Effector CD4-positive, alpha-beta T cell (primary cell): ENCODE measurements at regions not wholly inside any gene's neighbourhood (a gene's known extent, or its start where the extent isn't known, plus 50 kb on each side); places are given as distances from the start of the nearest gene placed in this dataset.

Experiments used
- DNase-seq: peaks from one replicate; pipeline ENCODE4 v3.0.0-alpha.2; 2020

DNA sequence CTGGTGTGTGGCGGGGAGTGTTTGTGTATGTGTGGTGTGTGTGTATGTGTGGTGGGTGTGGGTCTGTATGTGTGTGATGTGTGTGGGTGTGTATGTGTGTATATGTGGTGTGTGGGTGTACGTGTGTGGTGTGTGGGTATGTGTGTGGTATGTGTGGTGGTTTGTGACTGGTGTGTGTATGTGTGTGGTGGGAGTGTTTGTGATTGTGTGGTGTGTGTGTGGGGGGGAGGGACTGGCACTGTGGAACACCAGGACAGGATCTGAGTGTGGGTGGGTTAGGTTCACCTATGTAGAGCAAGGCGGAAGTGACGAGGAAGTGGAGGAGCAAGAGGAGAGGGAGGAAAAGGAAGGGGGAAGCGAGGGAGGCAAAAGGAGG, 510.8 kb downstream of the SHQ1 start:
- DNase-seq, result no peak

DNA sequence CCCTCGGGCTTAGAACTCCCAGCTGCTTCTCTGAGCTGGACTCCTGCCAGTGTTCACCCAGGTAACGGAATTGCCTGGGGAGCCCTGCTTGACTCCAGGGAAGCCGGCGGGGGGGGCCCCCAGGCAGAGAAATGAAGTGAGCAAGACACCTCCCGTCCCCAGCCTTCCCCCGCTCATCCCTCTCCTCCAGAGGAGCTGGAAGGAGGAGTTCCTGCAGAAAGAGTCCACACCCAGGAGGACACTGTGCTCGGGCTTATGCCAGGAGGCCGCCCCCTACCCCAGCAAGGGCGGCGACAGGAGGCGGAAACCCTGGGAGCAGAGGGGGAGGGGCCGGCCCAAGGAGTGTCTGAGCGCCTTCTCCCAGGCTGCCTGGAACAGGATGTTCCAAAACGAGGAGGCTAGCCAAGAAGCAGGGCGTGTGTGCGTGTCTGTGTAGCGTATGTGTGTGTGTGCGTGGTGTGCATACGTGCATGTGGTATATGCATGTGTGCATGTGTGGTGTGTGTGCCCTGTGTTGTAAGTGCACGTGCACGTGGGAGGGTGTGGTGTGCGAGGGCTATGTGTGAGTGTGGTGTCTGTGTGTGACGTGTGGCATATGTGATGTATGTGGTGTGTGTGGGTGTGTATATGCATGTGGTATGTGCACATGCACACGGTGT, 511.3 kb downstream of the SHQ1 start:
- DNase-seq, result no peak

DNA sequence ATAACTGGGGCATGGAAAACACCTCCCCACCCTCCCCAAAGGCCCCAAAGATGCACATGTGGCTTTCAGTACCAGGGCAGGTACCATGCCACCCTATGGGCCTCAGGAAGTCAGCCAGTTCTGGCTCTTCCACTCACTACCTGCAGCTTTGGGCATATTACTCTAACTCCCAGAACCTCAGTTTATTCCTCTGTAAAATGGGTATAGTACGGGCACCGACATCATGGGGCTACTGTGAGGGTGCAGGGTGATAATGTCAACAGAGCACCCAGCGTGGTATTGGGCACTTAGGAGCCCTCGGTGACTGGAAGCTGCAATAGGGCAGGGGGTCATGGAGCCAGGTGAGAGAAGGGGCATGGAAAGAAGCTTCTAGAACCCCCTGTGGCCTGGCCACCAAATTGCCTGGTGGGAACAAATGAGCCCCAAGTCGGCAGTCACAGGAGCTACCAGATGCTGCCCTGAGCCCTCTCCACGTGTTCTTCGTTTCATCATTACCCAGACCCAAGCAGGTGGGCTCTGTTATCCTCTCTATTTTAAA, 512.1 kb downstream of the SHQ1 start:
- DNase-seq, result no peak

DNA sequence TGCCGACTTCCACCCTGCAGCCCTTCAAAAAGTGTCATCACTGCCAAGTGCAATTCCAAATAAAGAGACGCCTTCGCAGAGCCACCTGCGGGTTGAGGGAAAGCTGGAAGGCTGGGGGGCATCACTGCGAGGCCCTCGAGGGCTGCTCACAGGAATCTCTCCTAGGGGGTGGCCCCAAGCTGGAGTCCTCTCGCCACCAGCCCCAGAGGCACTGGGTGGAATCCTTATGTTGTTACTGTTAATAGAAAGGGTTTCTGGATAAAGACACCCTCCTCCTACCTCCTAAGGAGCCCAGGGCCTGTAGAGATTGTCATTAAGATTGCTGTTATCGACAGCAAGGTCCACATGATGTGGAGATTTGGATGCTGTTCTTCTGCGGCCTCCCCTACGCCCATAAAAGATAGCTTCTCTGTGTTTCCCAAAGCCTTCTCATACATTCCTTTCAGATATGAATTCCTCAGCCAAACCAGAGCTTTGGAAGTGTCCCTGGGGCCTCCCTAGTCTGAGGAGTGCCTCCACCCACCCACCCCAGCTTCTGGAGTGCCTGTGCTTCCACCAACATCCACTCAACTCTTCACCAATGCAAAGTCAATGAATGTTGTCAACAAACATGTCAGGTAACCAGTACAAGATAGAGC, 512.7 kb downstream of the SHQ1 start:
- no peak for DNase-seq

DNA sequence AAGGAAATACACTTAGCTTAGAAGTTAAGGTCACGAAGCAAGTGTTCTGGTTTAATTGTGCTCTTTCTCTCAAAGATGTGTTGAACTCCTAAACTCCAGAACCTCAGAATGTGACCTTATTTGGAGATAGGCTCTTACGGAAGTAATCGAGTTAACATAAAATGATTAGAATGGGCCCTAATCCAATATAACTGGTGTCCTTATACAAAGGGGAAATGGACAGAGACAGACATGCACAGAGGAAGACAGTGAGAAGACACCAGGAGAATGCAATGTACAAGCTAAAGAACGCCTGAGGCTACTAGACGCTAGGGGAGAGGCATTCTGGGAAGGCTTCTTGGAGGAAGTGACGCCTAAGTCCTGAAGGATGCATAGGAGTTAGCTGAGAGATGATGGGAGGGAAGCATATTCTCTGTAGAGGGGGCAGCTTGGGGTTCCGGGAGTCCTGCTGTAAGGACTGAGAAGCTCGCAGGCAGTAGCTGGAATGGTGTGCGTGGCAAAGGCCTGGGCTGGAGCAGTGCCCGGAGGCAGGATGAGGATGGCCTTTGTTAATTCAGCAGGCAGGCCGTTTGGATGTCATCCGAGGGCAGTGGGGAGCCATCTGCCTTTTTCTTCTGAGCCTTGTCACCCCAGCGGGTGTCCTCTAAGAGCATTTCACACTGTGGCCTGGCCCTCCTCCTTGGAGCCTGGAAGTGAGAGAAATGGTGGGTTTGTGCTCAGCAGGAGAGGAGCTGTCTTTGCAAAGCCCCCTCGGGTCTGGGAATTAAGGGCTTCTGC, 513.4 kb downstream of the SHQ1 start:
- no peak for DNase-seq

DNA sequence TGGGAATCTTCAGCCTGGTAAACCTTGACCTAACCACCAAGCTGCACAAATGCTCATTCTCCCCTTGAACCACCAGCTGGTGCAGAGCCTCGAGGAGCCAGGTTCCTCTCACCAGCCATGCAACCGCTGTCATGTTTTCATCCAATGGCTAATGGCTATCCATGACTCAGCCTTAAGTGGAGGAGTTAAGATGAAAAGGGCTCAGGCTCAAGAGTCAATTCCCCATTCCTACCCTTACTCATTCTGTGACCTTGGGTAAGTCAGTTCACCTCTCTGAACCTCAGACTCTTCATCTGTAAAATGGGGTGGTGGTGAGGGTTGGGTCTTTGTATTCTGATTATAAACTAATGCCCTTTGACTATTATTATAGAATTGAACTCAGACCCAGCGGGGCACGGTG, 515.6 kb downstream of the SHQ1 start:
- DNase-seq, result no peak

DNA sequence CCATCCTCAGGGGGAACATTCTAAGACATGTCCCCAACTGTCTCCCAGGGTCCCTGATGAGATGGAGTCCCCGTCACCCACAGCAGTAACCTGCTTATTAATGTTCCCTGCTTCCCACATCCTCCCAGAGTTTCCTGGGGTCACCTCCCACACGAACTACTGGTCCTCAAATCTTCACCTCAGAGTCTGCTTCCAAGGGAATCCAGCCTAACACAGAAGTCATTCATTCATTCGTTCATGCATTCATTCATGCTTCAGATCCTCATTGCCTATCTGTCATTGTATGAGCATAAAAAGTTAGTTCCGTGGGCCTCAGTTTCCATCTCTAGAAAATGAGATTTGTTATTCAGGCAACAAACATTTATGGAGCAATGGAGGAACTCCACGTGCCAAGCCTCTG, 516.2 kb downstream of the SHQ1 start:
- no peak for DNase-seq

DNA sequence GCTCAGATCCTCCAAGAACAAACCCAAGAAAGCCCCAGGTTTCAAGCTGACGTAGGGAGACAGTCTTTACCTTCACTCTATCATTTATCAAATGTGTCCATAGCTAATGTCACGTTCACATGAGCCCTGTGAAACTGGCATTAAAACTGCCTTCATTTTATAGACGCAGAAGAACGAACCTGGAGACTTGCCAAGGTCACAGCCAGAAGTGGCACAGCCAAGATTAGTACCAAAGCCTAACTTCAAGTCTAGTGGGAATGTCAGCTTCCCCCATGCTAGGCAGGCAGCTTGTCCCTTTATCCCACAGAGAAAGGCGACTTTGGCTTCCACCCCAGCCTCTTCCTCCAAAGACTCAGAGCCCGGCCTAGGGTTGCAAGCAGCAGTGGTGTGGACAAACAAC, 517.2 kb downstream of the SHQ1 start:
- DNase-seq, result no peak

DNA sequence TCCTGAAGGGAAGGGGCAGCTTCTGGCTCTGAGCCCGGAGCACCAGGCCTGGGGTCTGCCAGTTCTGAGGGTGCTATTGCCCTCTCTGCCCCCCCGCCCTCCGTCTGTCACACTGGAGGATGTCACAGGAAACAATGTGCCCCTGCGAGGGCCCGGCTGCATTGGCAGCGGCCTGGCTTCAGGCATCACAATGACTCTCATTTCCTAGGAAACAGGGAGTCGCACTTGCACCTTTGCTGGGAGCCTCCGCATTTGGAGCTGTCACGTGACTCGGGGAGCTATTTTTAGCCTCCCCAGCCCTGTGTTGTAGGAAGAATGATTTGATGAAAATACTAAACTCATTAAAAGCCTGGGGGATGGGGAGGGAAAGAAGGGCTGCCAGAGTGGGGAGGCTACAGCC, 518.9 kb downstream of the SHQ1 start:
- DNase-seq, result no peak

DNA sequence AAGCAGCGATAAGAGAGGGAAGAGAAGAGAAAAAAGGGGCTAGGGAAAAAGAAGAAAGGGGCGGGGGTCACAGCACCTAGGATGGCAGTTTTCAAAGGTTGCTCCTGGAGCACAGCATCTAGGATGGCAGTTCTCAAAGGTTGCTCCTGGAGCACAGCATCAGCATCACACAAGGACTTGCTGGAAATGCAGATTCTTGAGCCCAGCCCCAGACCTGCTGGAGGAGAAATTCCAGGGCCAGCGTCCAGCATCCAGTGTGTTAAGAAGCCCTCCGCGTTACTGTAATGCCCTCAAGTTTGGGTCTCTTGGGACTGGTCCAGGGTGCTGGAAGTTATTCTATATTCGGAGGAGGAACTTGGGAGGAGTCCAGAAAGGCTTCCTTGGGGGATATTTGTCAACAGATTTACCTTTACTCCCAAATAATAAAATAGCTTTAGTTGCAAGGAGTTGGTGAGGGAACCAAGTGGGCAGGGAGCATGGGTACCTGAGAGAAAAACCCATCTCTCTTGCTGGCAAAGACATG, 519.4 kb downstream of the SHQ1 start:
- DNase-seq, result no peak

DNA sequence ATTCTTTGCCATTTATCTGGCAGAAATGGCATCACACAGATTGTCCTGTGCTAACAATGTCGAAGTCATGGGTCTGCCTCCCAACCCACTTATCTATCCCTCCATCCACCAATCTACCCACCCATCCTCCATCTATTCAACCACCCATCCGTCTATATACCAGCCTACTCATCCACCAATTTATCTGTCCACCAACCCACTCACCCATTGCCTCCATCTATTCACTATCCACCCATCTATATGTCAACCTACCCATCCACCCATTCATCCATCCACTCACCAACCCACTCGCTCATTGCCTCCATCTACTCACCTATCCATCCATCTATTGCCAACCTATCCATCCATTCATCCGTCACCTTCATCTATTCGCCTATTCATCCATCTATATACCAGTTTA, 521.2 kb downstream of the SHQ1 start:
- no peak for DNase-seq

DNA sequence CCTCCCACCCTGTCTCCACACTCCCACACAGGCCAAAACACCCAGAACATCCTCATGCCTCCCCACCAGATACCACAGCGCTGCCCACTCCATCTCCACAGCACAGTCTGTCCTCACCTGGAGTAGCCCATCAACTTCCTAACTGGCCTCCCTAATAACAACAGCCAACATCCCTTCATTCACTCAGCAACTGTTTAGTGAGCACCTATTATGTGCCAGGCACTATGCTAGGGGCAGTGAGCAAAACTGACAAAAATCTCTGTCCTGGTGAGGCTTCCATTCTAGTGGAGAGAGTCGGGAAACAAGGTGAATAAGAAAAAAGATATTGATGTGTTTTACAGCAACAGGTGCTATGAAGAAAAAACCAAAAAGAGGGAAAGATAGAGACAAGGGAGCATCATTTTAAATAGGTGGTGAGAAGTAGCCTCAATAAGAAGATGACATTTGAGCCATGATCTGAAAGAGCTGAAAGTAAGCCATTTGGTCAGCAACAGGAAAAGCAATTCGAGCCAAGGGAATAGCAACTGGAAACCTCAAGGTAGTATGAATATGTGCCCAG, 523.9 kb downstream of the SHQ1 start:
- no peak for DNase-seq

DNA sequence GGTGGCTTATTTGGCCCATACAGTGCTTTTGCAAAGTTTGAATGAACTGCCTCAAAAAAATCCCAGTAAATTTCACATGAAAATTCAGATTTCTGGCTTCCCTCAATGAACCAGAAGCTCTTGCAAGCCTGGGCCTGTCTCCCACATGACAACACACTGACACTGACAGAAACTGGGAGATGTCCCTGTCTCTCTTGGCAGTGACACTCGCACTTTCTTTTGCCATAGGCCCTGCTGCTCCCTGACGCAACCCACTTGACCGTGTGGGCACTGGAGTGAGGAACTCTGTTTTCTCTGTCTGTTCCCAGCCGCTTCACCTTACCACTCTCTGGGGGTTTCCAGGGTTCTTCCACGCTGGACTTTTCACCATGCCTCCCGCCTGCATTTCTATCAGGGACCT, 524.5 kb downstream of the SHQ1 start:
- no peak for DNase-seq

DNA sequence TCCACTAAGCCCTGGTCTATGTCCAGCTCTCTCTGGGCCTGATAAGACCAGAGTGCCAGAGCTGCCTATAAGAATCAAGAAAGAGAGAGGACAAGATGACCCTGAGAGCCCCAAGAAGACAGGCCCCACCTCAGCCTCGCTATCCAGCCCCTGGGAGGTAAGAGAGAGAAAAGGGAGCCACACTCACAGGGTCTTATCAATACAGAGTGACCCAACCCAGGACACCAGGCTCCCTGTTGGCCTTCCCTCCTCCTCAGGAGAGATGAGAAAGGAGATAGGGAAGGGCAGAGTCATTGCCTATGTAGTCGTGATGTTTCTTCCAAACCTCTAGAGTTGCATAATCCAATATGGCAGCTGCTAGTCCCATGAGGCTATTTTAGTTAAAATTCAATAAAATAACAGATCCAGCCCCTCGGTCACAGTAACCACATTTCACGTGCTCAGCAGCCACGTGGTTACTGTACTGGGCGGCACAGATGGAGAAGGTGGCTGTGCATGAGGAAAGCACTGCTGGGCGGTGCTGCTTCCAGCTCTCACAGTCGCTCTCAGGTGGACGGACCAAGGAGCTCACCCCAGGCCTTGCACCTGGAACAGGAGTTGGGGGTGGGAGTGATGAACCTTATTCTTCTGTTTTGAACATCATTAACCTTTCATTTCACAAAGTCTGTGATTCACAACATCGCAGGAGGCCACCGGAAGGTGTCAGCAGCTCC, 525.8 kb downstream of the SHQ1 start:
- no peak for DNase-seq

DNA sequence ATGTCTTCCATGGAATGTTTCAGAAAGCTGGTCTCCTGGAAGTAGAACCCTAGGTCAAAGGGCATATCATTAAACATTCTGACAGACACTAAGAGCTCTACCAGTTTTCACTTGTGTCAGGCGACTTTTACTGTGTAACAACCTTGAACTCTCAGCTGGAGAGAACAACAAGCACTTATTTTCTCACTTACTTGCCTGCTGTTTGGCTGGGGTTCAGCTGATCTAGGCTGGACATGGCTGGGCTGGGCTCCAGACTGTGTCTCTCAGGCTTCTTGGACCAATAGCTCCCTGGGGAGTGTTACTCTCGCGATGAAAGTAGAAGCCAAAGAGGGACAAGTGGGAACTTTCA, 527.3 kb downstream of the SHQ1 start:
- DNase-seq, result no peak

DNA sequence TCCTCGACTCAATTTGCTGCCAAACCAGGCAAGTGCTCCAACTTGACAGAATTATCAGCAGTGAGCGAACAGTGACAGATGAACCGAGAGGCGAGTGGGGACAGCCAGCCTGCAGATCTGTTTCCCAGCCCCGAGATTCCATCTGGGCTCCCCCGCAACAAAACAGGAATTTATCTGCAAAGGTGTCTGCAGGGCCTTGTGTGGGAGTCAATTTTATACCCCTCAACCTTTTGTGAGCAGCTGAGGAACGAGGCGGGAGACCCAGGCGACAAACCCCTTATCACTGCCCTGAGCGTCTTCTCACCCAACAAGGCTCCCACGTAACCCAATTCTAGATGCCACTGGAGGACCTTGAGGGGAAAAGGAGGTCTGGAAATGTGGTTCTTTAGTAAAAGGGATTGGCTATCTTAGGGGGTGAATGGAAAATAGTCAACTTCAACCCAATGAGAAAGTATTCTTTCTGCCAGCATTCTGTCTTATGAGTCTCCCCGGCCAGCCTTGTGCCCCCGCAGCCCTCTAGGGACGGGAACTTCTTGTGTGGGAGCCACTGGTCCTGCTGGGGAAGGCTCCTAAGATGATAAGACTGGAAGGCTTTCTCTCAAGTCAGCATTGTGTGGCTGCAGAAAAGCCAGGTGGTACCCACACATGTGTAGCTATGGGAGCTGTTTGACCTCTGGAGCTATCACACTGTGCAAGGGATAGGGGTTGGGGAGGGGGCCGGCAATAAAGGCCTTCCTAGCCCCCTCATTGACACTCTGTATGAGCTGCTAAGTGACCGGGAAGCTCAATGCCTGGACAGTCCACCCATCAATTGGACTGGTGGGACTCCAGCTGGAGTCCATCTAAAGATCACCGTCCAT, 527.9 kb downstream of the SHQ1 start:
- DNase-seq, result no peak

DNA sequence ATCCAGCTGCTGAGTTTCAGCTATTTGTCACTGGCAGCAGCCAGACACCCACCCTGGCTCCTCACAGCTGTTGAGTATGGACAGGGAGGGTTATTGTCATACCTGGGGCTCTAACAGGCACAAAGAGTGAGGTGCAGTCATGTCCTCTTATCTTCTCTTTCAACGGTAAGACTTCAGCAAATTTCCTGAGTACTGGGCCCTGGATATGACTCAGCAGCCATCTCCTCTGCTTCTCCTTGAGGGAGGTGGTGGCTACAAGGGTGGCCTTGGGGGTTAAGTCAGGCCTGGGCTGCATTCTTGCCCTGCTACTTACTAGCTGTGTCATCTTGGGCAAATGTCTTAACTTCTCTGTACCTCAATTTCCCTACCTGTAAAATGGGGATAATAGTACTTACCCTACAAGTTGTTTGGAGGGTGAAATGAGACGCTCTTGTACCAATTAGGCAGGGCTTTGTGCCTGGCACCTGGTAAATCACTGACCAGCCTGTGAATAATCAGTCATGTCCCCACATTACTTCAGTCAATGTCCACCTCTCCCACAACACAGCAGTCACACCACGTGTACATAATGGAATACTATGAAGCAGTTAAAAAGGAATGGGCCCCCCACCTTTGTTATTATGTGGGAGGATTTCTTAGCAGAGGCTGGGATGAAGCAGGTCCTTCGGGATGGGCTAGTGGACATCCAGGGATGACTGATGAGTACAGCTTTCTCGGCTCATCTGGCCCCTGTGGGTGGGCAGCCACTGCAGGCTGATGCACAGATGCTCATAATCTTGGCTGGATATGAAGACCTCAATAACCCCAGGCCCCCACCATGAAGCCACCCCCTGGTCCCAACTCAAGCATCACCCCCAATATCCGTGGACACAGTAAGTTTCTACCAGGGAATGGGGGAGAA, 528.8 kb downstream of the SHQ1 start:
- DNase-seq, result no peak

DNA sequence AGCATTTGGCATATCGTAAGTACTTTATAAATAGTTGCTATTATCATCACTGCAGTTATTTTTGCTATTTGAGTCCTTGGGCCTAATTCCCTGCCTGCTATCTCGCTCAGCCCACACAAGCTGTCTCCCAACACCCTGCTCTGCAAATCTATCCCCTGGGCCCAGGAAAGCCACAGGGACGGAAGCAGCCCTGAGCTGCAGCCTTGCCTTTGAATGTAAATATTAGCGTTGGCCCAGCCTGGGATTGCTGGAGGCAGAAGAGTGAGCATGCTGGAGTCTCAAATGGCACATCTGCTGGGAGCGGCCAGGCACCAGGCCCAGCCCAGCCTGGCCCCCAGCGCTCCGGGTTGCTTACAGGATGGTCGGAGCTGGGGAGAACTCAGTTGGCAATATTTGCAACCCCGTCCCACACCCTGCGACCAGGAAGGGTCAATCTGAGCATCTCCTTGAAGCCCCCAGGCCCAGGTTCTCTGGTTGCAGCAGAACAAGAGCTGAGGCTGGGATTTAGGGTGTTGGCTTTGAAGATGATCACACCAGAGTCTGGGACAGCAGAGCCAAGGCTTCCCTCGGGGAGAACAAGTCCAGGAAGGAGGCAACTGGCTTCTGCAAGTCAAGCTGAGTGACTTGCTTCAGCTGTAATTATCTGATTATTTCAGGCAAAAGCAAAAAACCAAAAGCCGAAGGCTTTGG, 529.6 kb downstream of the SHQ1 start:
- no peak for DNase-seq

DNA sequence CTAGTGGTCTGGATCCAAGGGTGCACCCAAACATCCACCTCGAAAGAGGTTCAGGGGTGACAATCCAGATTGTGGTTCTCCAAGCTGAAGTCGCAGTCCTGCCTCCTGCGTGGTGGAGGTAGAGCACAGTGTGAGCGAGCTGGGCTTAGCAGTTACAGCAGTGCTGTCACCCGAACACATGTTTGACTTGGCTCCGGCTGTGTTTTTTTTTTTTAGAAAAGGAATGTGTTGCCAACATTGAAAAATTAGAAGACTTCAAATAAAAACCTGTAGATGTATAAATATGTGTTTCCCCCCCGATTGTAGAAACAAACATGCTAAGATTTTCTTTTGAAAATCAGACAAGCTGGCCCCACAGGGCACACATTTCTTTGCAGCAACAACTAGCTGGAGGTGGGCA, 530.8 kb downstream of the SHQ1 start:
- no peak for DNase-seq
